ENCODE measurements at regions not wholly inside any gene's neighbourhood (a gene's known extent, or its start where the extent isn't known, plus 50 kb on each side); places are given as distances from the start of the nearest gene placed in this dataset.

GRCh38 chr3:28117598-28117997 lies 123.8 kb upstream of the CMC1 start:
- no peak for TF ChIP-seq MAX (IDR thresholded peaks at IDR 0.05)
- TF ChIP-seq GABPA (IDR thresholded peaks at IDR 0.05 in 1 of 2, conservative IDR thresholded peaks at IDR 0.05 in 1 of 2): no peak
- TF ChIP-seq CTCF (IDR thresholded peaks at IDR 0.05; ENCODE audit: low read depth, low read length, missing input control): no peak
- TF ChIP-seq SP1 (IDR thresholded peaks at IDR 0.05): no peak
- TF ChIP-seq YY1 (IDR thresholded peaks at IDR 0.05): no peak
- TF ChIP-seq HNF4A (conservative IDR thresholded peaks at IDR 0.05): no peak
- TF ChIP-seq RAD21 (IDR thresholded peaks at IDR 0.05): no peak
- TF ChIP-seq RXRA (IDR thresholded peaks at IDR 0.05): no peak
- no peak for TF ChIP-seq HNF4G (IDR thresholded peaks at IDR 0.05)
- TF ChIP-seq EGR1 (IDR thresholded peaks at IDR 0.05; ENCODE audit: low read depth in 2 of 2): no peak
- TF ChIP-seq TAF1 (conservative IDR thresholded peaks at IDR 0.05): no peak
- TF ChIP-seq FOXA2 (IDR thresholded peaks at IDR 0.05): no peak
- TF ChIP-seq NR2F2 (IDR thresholded peaks at IDR 0.05): no peak
- TF ChIP-seq ZBTB33 (IDR thresholded peaks at IDR 0.05): no peak
- TF ChIP-seq REST (IDR thresholded peaks at IDR 0.05): no peak
- 95% methylated on average over 2 of the region's 2 CpGs for WGBS

GRCh38 chr3:28118087-28118486 lies 123.3 kb upstream of the CMC1 start:
- Histone ChIP-seq H3K36me3 (ENCODE audit: control insufficient read depth in 4 of 4, insufficient read depth in 3 of 4, low read depth in 1 of 4, low read length in 3 of 4) (no peaks in the 10 kb centered on the region), H3K4me3 (ENCODE audit: low read depth in 1 of 3, low read length in 3 of 3) (no peak overlapping the region), H3K27ac (ENCODE audit: low read depth in 1 of 2, low read length in 2 of 2) (no peak overlapping the region), H3K9me3 (ENCODE audit: control insufficient read depth in 4 of 4, low read length in 3 of 4) (no peaks in the 10 kb centered on the region), H3K27me3 (ENCODE audit: control insufficient read depth in 4 of 4, insufficient read depth in 4 of 4, low read length in 3 of 4) (no peaks in the 10 kb centered on the region), H3K9ac (ENCODE audit: low read depth in 1 of 2, low read length in 2 of 2) (no peak overlapping the region), H3K4me1 (ENCODE audit: control insufficient read depth in 4 of 4, insufficient read depth in 4 of 4, low read length in 3 of 4) (no peaks in the 10 kb centered on the region)
- TF ChIP-seq REST (IDR thresholded peaks at IDR 0.05) (no peak), ATF3 (IDR thresholded peaks at IDR 0.05) (no peak), HNF4A (conservative IDR thresholded peaks at IDR 0.05) (no peak), RXRA (IDR thresholded peaks at IDR 0.05) (no peak), CTCF (IDR thresholded peaks at IDR 0.05; ENCODE audit: low read depth, low read length, missing input control) (no peak), GABPA (IDR thresholded peaks at IDR 0.05 in 1 of 2, conservative IDR thresholded peaks at IDR 0.05 in 1 of 2) (no peak), TAF1 (conservative IDR thresholded peaks at IDR 0.05) (no peak), RAD21 (IDR thresholded peaks at IDR 0.05) (no peak), HNF4G (IDR thresholded peaks at IDR 0.05) (no peak), FOXA2 (IDR thresholded peaks at IDR 0.05) (no peak), MAX (IDR thresholded peaks at IDR 0.05) (no peak), YY1 (IDR thresholded peaks at IDR 0.05) (no peak), SP1 (IDR thresholded peaks at IDR 0.05) (no peak)
- WGBS: 67% methylated on average over 1 of the region's 1 CpG
- DNase-seq (ENCODE audit: low spot score): no peak

More at GRCh38 chr3:28117598-28117997, 123.8 kb upstream of the CMC1 start:
- H3K9ac ChIP-seq (ENCODE audit: low read depth in 1 of 2, low read length in 2 of 2): no peak overlapping the region
- H3K4me3 ChIP-seq (ENCODE audit: low read depth in 1 of 3, low read length in 3 of 3): no peak overlapping the region
- H3K27ac ChIP-seq (ENCODE audit: low read depth in 1 of 2, low read length in 2 of 2): no peak overlapping the region
- no peaks in the 10 kb centered on the region for H3K9me3 ChIP-seq (ENCODE audit: control insufficient read depth in 4 of 4, low read length in 3 of 4)
- H3K4me1 ChIP-seq (ENCODE audit: control insufficient read depth in 4 of 4, insufficient read depth in 4 of 4, low read length in 3 of 4): no peaks in the 10 kb centered on the region
- no peaks in the 10 kb centered on the region for H3K27me3 ChIP-seq (ENCODE audit: control insufficient read depth in 4 of 4, insufficient read depth in 4 of 4, low read length in 3 of 4)
- H3K36me3 ChIP-seq (ENCODE audit: control insufficient read depth in 4 of 4, insufficient read depth in 3 of 4, low read depth in 1 of 4, low read length in 3 of 4): no peaks in the 10 kb centered on the region
- no peak for DNase-seq (ENCODE audit: low spot score)
